Tibial nerve (tissue), 4 donors: ENCODE measurements at regions not wholly inside any gene's neighbourhood (a gene's known extent, or its start where the extent isn't known, plus 50 kb on each side); places are given as distances from the start of the nearest gene placed in this dataset.

Experiments used
- CTCF ChIP-seq, 5 experiments: fragments of 200-600 bp in 3 of 5; fragments of 450-650 bp in 2 of 5; sonication (generic) in 3 of 5; IDR thresholded peaks; one replicate each; pipeline ENCODE4 v1.5.1; 2016 to 2019; ENCODE audit warnings: antibody characterized with exemption in 5 of 5, mild to moderate bottlenecking in 3 of 5, moderate library complexity in 2 of 5
- EP300 ChIP-seq, 2 donors: sonication (generic); formaldehyde crosslinking; IDR thresholded peaks; one replicate each; pipeline ENCODE4 v1.6.1; 2017; ENCODE audit warnings: antibody characterized with exemption in 2 of 2, mild to moderate bottlenecking in 1 of 2
- POLR2A ChIP-seq, 2 donors: fragments of 450-650 bp; IDR thresholded peaks; one replicate each; pipeline ENCODE4 v1.6.1; 2017; ENCODE audit warnings: antibody characterized with exemption in 2 of 2, mild to moderate bottlenecking in 2 of 2, moderate library complexity in 2 of 2

- no peak for TF ChIP-seq POLR2A (IDR thresholded peaks at IDR 0.05)
- TF ChIP-seq CTCF (IDR thresholded peaks at IDR 0.05) = no peak
- TF ChIP-seq EP300 (IDR thresholded peaks at IDR 0.05) = no peak
Measured at GRCh38 chr20:56780266-56780665, 151.2 kb downstream of the TFAP2C start.
